NOMO-1 (cell line): ENCODE measurements at regions not wholly inside any gene's neighbourhood (a gene's known extent, or its start where the extent isn't known, plus 50 kb on each side); places are given as distances from the start of the nearest gene placed in this dataset.

Experiments
- DNase-seq, 2 experiments: peaks; one replicate each; lab custom pipeline; 2025; ENCODE audit not compliant: unreplicated experiment in 2 of 2; lab: John Stamatoyannopoulos, UW

DNA sequence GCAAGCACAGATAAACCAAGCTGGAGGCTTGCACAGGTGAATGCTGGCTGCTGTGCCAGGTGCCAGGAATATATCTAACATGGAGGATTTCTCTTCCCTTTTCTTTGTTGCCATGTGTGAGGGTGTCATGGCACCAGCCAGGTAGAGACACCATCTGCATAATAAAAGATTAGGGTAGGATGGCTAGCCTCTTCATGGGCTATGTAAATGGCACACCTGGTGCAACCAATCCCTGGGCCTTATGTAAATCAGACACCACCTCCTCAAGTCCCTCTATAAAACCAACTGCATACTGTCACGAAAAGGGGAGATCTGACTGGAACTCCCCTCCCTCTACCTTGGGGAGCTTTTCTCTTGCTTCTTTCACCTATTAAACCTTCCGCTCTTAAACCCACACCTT is 322.5 kb upstream of the POM121L12 start:
- no peak for DNase-seq

DNA sequence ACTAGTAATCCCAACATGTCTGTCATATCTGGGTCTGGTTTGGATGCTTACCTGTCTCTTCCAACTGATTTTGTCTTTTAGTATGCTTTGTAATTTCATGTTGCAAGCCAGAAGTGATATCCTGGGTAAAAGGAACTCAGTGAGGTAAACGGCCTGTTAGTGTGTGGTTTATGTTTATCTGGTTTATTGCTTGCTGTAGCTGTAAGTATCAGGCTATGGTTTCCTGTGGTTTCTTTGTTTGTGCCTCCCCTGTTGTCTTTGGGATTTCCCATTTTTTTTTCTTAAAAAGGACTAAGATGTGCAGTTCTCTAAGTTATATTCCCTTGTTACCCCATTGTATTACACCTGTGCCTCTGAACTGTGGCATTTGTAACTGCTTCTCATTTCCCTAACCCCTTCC is 323.5 kb upstream of the POM121L12 start:
- DNase-seq, result no peak

DNA sequence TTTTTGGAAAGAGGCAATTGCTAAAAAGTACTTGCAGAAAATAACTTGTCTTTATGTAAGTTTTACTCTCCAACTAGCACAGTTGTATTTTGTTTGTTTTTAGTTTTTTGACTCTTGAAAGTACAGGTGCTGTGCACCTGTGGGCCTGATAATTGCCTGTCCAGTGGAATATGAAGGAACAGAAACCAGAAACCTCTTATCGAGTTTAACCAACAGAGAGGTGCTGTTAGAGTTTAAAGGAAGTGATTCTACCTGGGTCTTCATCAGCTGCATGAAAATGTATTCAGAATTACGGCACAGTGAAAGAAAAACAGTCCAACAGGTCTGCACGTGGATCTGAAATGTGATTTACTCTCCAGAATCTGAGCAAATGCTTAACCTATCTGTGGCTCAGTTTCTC is 326.6 kb upstream of the POM121L12 start:
- DNase-seq, result no peak

DNA sequence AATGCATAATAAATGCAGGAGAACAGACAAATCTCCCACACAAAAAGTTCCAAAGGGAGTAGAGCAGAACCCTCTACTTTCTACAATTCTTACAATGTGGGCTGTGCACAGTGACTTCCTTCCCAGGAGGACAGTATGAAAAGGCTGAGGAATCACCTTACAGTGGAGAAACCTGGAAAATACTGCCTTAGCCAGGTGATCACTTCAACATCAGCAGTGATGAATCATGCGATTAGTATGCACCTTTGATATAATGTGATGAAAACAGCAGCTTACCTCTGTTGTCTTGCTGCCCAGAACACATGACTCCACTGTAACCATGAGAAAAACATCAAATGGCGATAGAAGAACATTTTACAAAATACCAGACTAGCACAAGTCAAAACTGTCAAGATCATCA is 329.7 kb upstream of the POM121L12 start:
- no peak for DNase-seq

DNA sequence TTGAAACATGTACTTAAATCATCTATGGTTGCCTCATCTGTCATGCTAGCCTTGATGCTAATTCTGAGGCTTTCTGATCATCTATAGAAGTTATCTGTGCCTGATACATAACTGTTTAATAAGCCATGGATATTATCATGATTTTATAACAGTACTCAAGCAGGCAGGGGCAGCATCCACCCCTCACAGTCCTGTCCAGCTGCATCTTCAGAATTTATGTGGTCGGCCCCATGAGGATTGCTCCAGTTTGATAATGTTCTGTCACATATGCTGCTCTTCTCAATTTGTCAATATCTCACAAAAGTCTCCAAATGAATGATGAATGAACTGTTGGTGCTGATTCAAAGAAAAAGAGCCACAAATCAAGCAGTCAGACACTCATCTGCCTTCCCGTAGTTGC is 335.1 kb upstream of the POM121L12 start:
- DNase-seq, result no peak

DNA sequence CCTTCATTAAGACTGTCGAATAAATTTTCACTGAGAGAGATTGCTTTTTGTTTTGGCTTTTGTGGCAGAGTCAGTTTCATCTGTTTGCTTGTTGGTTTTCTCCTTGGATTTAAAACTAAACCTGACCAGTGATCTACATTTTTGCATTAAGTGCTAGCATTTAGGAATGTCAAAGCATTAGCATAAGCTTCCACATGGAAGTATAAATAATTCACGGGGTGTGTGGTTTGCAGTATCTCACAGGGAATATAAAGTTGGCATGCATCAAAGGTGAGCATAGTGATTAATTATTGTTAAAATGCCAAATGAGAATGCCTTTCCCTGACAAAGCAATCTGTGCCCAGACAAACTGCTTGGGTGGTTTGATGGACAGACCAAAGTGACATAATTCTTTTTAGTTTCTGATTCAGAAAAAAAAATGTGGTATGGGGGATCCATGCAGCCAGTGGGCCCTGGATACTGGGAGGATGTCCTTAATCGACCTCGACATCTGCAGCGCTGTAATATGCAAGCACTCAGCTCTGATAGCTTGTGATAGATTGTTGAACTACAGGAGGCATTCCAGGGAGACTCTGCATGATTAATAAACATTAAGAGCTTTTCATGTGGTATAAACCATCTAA is 339.3 kb upstream of the POM121L12 start:
- DNase-seq, result no peak

DNA sequence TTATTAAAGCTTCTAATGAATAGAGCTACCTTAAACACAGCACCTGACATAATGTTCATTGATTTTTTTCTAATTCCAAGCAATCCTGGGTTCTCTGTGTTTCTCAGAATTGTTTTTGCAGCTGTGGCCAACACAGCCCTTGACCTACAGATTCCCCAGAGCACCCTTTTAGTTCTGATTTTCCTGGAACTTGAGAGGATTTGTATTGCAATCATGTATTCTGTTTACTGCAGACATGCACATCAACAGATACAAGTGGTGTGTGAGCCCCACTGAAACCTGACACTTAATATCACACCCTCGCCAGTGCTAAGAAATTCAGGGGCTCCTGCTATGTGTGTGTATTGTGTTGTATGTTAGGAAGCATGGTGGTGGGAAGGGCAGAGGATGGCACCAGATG is 344.2 kb upstream of the POM121L12 start:
- DNase-seq, result no peak

DNA sequence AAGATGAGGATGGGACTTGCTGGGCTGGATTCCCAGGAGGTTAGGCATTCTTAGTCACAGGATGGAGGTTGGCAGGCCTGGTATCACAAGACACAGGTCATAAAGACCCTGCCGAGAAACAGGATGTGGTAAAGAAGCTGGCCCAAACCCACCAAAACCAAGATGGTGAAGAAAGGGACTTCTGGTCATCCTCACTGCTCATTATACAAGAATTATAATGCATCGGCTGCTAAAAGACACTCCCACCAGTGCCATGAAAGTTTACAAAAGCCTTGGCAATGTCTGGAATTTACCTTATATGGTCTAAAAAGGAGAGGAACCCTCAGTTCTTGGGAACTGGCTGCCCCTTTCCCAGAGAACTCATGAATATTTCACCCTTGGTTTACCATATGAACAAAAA is 345.5 kb upstream of the POM121L12 start:
- DNase-seq, result no peak

DNA sequence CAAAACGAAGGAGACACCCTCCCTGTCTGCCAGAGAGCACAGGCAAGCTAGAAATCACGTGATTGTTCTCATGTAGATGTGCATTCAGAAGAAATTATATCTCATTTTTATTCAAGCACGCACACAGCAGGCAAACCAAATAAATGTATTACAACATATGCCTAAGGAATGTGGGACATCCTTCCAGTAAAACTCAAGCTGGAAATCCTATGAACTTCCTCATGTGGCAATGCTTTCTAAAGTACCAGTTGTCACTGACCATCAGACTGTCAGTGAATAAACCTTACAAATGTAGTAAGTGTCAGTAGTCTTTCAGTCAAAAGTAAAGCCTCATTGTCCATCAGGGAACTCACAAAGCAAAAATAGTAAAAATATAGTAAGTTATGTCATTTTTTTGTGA is 350.1 kb upstream of the POM121L12 start:
- DNase-seq, result no peak

DNA sequence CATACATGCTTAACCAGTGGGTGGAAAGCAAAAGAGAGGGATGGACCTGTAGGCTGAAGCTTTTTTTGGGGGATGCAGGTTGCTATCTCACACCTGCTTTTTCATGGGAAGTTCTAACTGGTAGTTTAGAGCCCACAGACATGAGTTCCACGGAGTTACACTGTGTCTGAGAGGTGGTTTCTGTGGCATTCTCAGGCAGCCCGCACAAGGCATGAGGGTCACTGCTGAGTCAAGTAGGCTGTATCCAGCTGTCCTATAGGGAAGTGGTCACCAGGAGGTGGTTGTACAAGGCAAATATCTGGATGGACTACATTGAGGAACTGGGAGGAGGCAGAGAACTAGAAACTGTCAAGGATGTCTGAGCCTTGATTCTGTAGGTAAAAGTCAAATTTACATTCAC is 351.0 kb upstream of the POM121L12 start:
- no peak for DNase-seq

DNA sequence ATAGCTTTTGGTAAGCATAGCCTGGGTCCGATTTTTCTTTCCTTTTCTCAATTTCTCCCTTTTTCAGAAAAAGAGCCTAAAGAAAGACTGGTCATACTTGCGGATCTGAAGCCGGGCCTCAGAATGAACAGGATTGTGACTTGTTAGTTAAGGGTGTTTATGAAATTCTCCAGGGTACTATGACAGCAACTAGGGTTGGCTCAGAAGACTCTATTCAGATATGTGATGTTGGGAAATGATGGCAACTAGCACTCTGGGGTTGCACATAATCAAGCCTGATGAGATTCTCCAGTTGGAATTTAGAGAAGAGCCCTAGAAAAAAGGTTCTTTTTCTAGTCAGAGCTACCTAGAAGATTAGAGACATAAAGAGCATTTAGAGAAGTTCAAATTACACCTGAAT is 352.4 kb upstream of the POM121L12 start:
- no peak for DNase-seq

DNA sequence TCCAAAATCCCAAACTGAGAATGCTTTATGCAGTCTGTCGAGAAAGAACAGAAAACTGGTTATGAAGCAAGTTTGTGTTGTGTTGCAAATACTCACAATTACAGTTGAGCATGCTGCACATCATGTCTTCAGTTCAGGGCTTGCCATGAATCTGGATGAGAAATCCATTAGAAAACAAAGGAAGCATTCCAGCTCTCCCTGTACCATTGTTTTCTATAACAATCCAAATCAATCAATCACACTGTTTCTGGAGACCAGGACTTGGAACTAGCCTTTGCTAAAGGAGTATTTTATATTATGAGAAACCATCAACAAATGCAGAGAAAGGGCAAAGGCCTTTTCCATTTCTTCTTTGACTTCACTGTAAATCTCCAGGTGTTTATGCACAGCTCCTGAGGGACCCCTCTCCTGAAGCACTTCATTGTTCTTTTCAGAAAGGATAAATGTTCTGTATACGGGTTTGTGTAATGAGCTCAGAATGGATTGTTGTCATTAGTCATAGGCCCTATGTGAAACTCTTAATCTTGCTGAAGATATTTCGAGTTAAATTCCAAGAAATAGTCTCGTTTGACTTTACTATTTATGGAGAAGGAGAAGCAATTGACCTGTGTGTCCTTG is 364.7 kb upstream of the POM121L12 start:
- no peak for DNase-seq

DNA sequence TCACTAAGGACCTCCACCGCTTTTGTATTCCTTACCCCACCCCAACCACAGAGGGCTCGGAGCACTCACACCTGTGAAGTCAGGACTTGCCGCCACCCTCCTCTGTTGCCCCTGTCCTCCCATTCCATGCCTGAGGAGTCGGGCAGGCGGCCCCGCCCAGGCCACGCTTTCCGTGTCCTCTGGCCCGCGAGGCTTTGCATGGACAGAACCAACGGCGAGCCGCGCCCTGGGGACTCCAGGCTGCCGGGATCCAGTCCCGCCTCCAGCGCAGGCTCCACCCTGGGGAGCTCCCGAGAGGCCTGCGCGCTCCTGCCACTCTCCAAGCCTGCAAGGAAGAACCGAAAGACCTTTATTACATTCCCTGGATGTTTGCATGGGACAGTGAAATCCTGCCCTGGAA is 366.4 kb upstream of the POM121L12 start:
- DNase-seq, result no peak

DNA sequence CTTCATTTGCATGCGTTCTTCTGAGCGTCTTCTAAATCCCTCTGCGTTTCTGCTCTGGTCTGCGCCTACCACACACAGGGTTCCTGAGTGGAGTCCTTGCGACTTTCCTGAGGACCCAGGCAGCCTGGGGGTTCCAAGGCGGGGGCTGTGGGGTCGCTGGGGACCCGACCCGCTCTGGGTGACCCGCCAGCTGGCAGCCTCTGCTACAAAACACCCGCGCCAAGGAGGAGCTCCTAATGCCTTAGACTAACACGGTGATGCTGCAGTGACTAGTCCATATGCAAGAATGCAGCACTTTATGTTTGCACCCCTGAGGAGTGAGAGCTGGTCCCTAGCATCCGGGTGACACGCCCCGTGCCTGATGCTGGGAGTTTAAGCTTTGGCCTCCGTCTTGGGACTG is 367.0 kb upstream of the POM121L12 start:
- no peak for DNase-seq

DNA sequence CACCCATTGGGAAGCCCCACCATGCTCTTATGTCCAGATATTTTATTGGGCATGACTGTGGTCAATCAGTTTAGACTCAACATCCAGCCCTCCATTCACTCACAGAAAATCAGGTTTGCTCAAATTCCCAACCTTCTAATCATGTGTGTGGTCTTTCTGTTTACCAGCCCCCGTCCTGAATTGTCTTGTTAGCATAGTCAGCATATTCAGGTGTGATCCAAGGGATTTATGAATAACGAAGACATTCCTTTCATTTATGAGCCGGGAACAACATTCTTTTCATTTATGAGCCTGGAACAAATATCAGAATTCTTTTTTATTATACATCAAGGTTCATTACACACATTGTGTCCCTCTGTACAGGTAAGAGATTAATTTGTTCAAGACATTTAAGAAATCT is 376.3 kb upstream of the POM121L12 start:
- DNase-seq, result no peak

DNA sequence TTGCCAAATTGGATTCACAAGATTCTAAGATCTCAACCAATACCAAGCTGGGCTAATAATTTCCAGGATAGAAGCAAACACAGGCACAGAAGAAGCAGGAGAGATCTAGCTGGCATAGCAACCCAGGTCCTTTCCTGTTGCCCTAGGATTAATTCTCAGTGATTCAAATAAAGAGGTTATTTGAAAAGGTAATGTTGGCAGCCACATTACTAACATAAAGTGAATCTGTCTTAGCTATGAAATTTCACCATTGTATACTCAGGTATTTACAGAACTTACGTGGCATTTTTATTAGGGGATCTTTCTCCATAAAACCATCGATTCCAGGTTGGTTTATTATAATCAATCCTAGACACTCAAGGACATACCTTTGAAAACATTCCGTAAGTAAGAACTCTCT is 379.3 kb upstream of the POM121L12 start:
- DNase-seq, result no peak

DNA sequence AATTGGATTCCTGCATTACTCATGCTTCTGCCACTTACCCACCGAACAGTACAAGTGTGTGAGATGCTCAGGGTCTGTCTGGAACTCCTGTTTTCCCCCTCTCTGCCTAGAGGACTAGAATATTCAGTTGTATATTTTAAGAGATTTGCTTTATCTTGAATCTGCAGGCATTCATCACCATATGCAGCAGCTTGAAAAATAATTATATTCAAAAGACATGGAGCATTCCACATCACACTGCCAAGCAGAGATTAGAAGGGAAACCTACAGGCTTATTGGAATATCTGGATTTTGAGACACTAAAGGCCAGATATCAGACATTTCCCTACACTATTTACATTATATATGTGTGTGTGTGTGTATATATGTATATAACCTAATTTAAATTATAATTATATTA is 382.8 kb upstream of the POM121L12 start:
- DNase-seq, result no peak

DNA sequence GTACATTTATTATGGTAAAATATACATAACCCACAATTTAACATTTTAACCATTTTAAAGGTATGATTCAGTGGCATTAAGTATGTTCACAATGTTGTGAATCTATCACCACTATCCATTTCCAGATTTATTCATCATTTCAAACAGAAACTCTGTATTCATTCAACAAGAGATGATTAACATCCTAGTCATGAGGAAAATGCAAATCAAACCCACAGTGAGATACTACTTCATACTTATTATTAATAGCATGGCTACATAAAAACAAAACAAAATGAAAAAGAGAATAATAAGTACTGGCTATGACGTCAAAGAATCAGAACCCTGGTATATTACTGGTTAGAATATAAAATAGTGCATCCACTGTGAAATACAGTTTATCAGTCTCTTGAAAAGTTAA is 386.6 kb upstream of the POM121L12 start:
- DNase-seq, result no peak

DNA sequence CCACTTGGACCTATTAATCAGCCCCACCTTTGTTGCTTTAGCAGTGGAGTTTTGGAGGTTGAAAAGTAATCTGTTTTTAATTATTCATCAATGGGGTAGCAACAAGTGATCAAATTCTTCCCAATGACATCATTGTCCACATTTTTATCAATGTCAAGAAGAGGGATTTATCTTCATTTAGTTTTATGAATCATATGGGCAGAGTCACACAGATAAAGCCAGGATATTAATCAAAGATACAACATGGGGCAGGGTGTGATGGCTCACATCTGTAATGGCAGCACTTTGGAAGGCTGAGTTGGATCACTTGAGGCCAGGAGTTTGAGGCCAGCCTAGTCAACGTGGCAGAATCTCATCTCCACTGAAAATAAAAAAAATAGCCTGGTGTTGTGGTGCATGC is 388.4 kb upstream of the POM121L12 start:
- DNase-seq, result no peak

DNA sequence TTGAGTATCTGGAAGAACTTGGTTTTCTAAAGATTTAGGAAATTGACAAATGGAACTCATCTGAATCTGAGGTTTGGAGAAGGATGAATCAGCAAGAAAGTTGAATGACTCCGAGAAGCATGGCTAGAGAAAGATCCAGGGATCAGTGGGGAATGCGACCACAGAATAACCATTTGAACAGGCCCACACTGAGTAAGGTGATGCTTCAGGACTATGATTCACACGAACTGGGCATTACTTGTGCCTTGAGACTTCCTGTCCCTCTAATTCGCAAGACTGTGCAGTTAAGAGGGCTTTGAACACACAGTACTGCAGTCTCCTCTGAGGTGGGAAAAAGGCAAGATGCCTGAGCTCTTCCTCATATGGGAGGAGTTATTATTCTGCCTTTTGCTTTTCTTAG is 395.5 kb upstream of the POM121L12 start:
- DNase-seq, result no peak

DNA sequence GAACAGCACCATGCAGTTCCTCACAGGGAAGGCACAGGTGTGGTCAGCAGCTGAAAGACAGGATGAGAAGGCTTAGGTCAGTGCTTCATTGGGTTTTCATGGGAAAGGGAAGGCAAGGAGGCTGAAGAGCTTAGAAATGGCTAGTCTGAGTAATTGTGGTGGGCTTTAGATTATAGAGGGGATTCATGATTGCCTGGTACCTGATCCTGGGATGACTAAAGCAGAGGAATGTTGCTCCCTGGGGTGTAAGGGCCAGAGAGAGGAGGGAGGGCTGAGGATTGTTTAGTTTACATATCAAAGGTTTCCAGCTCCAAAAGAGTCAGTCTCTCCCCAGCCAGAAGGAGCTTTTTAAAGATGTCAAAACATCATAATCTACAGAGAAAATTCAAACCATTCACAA is 396.3 kb upstream of the POM121L12 start:
- no peak for DNase-seq

DNA sequence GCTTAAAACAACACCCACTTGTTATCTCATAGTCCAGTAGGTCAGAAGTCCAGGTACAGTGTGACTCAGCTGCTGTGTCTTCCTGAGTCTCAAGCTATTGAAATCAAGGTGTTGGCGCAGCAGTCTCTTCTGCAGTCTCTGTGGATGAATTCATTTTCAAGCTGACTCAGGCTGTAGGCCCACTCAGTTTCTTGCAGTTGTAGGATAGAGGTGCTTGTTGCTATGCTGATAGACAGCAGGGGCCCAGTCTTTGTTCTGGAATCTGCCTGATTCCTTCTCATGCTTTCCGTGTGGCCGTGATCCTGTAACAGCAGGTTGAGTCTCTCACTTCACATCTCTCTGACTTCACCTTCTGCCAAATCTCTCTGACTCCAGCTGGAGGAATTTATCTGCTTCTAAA is 400.4 kb upstream of the POM121L12 start:
- DNase-seq, result no peak

DNA sequence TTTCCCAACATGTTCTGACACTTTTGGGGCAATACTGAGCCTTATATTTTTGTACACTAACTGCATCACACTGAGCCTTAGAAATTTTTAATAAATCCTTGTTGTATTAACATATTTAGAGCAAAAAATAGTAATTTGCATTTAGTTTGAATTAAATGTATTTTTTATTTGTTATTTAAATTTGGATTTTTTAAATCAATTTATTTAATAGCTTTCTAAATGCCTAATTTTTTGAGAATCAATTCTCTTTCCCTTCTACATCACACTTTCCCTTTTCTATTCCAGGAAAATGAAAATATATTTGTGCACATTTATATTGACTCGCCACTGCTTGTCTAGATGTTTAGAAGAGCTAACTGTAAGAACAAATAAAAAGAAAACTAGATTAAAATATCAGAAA is 414.6 kb upstream of the POM121L12 start:
- DNase-seq, result no peak
